OCI-LY1 (cell line): ENCODE measurements at regions not wholly inside any gene's neighbourhood (a gene's known extent, or its start where the extent isn't known, plus 50 kb on each side); places are given as distances from the start of the nearest gene placed in this dataset.

Experiments used
- EZH2 ChIP-seq: fragments of 200-600 bp; sonication (generic), shearing (Covaris generic); IDR thresholded peaks from 2 replicates; pipeline ENCODE4 v1.8.0; 2017; ENCODE audit warnings: borderline replicate concordance, mixed run types, mild to moderate bottlenecking, antibody characterized with exemption, low read length, moderate library complexity, mixed read lengths
- TF ChIP-seq, protein P1 (sequence below): fragments of 200-600 bp; sonication (generic), shearing (Covaris generic); IDR thresholded peaks from 2 replicates; pipeline ENCODE4 v1.5.1; 2017; ENCODE audit warnings: mild to moderate bottlenecking, antibody characterized with exemption, low read length, moderate library complexity, mixed read lengths

DNA sequence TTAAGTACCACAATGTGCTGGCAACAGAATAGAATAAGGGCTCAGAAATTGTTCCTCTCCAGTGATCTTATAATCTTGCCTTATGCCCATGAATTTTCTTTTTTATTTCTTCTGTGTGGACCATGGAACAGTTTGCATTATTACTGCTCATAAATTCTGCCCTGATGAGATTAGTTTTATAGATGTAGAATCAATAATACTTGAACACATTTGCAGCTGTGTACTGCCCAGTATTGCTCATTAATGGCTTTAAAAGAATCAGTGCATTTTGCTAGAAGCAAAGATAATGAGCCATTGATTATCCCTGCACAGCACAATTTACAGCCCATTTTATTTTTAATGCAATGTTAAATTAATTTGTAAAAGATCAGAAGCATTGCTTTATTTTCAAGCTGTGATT lies 172.3 kb upstream of the STXBP6 start:
- TF ChIP-seq, protein P1, sequence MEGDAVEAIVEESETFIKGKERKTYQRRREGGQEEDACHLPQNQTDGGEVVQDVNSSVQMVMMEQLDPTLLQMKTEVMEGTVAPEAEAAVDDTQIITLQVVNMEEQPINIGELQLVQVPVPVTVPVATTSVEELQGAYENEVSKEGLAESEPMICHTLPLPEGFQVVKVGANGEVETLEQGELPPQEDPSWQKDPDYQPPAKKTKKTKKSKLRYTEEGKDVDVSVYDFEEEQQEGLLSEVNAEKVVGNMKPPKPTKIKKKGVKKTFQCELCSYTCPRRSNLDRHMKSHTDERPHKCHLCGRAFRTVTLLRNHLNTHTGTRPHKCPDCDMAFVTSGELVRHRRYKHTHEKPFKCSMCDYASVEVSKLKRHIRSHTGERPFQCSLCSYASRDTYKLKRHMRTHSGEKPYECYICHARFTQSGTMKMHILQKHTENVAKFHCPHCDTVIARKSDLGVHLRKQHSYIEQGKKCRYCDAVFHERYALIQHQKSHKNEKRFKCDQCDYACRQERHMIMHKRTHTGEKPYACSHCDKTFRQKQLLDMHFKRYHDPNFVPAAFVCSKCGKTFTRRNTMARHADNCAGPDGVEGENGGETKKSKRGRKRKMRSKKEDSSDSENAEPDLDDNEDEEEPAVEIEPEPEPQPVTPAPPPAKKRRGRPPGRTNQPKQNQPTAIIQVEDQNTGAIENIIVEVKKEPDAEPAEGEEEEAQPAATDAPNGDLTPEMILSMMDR = no peak
- no peak for TF ChIP-seq EZH2
